ENCODE measurements at regions not wholly inside any gene's neighbourhood (a gene's known extent, or its start where the extent isn't known, plus 50 kb on each side); places are given as distances from the start of the nearest gene placed in this dataset.

DNA sequence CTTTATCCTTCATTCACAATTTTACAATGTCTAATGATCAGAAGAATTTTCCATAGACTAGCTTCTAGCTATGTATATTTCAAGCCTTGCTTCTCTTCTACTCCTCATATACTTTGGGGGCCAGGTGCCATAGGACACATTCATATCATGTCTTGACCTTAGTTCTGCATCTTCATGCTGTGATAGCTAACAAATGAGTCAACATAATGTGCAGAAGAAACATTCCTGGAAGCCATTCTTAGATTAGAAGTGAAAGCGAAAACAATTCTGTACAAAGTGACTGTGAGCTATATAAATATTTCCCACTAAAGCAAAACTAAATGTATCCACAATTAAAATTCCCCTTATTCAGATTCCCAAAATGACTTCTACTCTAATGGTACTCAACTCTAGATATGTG, 320.2 kb upstream of the NREP start:
- Histone ChIP-seq H3K4me1 (ENCODE audit: insufficient read depth, low read length) (no peaks in the 10 kb centered on the region), H3K27ac (ENCODE audit: low read depth, low read length) (no peak overlapping the region), H3K27me3 (ENCODE audit: insufficient read depth, low read length) (no peaks in the 10 kb centered on the region), H4K20me1 (ENCODE audit: insufficient read depth, low read length) (no peaks in the 10 kb centered on the region), H3K9me3 (ENCODE audit: low read depth, low read length) (no peaks in the 10 kb centered on the region), H3K79me2 (ENCODE audit: insufficient read depth, low read length) (no peaks in the 10 kb centered on the region), H3K4me2 (ENCODE audit: insufficient read depth, low read length) (peak overlapping the region; percentile 50), H2AFZ (ENCODE audit: low read length) (peak overlapping the region; percentile 4), H3K4me3 (ENCODE audit: insufficient read depth, low read length) (no peak overlapping the region), H3K36me3 (ENCODE audit: insufficient read depth, low read length) (no peaks in the 10 kb centered on the region)
- no peak for DNase-seq (ENCODE audit: insufficient read length, low spot score, missing footprints)
- TF ChIP-seq, protein P1, sequence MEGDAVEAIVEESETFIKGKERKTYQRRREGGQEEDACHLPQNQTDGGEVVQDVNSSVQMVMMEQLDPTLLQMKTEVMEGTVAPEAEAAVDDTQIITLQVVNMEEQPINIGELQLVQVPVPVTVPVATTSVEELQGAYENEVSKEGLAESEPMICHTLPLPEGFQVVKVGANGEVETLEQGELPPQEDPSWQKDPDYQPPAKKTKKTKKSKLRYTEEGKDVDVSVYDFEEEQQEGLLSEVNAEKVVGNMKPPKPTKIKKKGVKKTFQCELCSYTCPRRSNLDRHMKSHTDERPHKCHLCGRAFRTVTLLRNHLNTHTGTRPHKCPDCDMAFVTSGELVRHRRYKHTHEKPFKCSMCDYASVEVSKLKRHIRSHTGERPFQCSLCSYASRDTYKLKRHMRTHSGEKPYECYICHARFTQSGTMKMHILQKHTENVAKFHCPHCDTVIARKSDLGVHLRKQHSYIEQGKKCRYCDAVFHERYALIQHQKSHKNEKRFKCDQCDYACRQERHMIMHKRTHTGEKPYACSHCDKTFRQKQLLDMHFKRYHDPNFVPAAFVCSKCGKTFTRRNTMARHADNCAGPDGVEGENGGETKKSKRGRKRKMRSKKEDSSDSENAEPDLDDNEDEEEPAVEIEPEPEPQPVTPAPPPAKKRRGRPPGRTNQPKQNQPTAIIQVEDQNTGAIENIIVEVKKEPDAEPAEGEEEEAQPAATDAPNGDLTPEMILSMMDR (IDR thresholded peaks at IDR 0.05; ENCODE audit: extremely low read depth, low read depth, low read length): no peak

DNA sequence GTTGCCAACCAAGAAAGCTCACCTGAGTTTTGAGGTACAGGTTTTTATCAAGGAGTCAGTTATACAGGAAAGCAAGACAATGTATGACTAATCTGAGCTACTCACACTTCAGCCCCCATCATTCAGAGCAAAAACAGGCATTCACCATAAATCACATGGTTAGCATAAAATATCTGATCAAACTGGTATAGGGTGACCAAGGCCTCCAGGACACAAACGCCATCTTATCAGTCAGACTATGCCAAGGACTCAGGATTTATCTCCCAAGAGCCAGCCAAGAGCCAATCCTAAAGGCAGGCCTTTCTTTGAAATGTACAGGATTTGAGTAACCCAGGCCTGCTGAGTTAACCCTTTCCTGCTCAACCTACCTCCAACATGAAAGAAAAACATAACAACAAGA, 313.0 kb upstream of the NREP start:
- Histone ChIP-seq H3K79me2 (ENCODE audit: insufficient read depth, low read length) (no peaks in the 10 kb centered on the region), H4K20me1 (ENCODE audit: insufficient read depth, low read length) (no peaks in the 10 kb centered on the region), H3K9me3 (ENCODE audit: low read depth, low read length) (no peaks in the 10 kb centered on the region), H3K36me3 (ENCODE audit: insufficient read depth, low read length) (no peaks in the 10 kb centered on the region), H3K4me1 (ENCODE audit: insufficient read depth, low read length) (no peaks in the 10 kb centered on the region), H3K4me2 (ENCODE audit: insufficient read depth, low read length) (no peak overlapping the region), H2AFZ (ENCODE audit: low read length) (no peak overlapping the region), H3K27ac (ENCODE audit: low read depth, low read length) (no peak overlapping the region), H3K27me3 (ENCODE audit: insufficient read depth, low read length) (no peaks in the 10 kb centered on the region), H3K4me3 (ENCODE audit: insufficient read depth, low read length) (no peak overlapping the region)
- TF ChIP-seq, protein P1 (IDR thresholded peaks at IDR 0.05; ENCODE audit: extremely low read depth, low read depth, low read length): no peak
- no peak for DNase-seq (ENCODE audit: insufficient read length, low spot score, missing footprints)

DNA sequence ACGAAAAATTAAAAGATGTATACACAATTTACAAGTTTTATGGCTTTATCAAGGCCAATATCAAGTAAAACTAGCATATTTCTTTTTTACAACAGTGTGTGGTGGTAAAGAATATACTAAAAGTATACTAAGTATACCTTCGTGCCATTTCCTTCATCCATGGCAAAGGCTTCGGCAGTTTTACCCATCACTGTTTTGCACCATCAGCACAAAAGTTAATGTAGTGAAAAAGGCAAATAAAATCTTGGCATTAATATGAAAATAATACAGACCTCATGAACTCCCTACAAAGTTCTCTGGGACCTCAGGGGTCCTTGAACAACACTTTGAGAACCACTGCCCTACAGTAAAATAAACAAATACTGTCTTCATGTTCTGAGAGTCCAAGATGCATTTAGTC, 312.3 kb upstream of the NREP start:
- Histone ChIP-seq H3K79me2 (ENCODE audit: insufficient read depth, low read length) (no peaks in the 10 kb centered on the region), H3K27ac (ENCODE audit: low read depth, low read length) (no peak overlapping the region), H3K36me3 (ENCODE audit: insufficient read depth, low read length) (no peaks in the 10 kb centered on the region), H4K20me1 (ENCODE audit: insufficient read depth, low read length) (no peaks in the 10 kb centered on the region), H3K4me2 (ENCODE audit: insufficient read depth, low read length) (no peak overlapping the region), H3K9me3 (ENCODE audit: low read depth, low read length) (no peaks in the 10 kb centered on the region), H3K27me3 (ENCODE audit: insufficient read depth, low read length) (no peaks in the 10 kb centered on the region), H3K4me3 (ENCODE audit: insufficient read depth, low read length) (no peak overlapping the region), H3K4me1 (ENCODE audit: insufficient read depth, low read length) (no peaks in the 10 kb centered on the region), H2AFZ (ENCODE audit: low read length) (no peak overlapping the region)
- no peak for DNase-seq (ENCODE audit: insufficient read length, low spot score, missing footprints)
- TF ChIP-seq, protein P1 (IDR thresholded peaks at IDR 0.05; ENCODE audit: extremely low read depth, low read depth, low read length): no peak

DNA sequence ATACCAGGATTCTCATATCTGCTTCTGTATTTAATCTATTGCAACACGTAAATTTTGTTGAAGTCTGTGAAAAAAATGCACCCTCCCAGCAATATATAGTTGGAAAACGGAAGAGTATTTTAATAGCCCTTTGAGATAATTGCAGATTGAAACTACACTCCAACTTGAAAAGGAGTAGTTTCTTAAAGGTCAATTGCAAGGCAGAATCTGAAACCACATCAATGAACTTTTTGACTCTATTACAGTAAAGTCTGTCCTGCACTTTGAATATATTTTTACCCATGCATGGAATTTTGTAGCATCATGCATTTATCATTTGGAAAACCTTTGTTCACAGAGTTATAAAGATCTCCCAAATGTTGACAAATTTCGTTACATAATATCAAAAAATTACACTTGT, 311.6 kb upstream of the NREP start:
- H3K27me3 ChIP-seq (ENCODE audit: insufficient read depth, low read length): no peaks in the 10 kb centered on the region
- no peak overlapping the region for H3K4me2 ChIP-seq (ENCODE audit: insufficient read depth, low read length)
- no peaks in the 10 kb centered on the region for H3K4me1 ChIP-seq (ENCODE audit: insufficient read depth, low read length)
- no peak for DNase-seq (ENCODE audit: insufficient read length, low spot score, missing footprints)
- H2AFZ ChIP-seq (ENCODE audit: low read length): no peak overlapping the region
- H3K9me3 ChIP-seq (ENCODE audit: low read depth, low read length): no peaks in the 10 kb centered on the region
- no peaks in the 10 kb centered on the region for H3K79me2 ChIP-seq (ENCODE audit: insufficient read depth, low read length)
- no peak overlapping the region for H3K27ac ChIP-seq (ENCODE audit: low read depth, low read length)
- TF ChIP-seq, protein P1 (IDR thresholded peaks at IDR 0.05; ENCODE audit: extremely low read depth, low read depth, low read length): no peak
- H3K4me3 ChIP-seq (ENCODE audit: insufficient read depth, low read length): no peak overlapping the region
- no peaks in the 10 kb centered on the region for H4K20me1 ChIP-seq (ENCODE audit: insufficient read depth, low read length)
- H3K36me3 ChIP-seq (ENCODE audit: insufficient read depth, low read length): no peaks in the 10 kb centered on the region
